Prostate gland (tissue), 2 donors: ENCODE measurements at regions not wholly inside any gene's neighbourhood (a gene's known extent, or its start where the extent isn't known, plus 50 kb on each side); places are given as distances from the start of the nearest gene placed in this dataset.

ENCODE experiments used
- CTCF ChIP-seq, 4 experiments: fragments of 200-600 bp in 2 of 4; fragments of 450-650 bp in 2 of 4; sonication (generic) in 2 of 4; IDR thresholded peaks; 1 replicate in 3 of 4; 2 replicates in 1 of 4; pipeline ENCODE4 v1.5.1; 2016 to 2019; ENCODE audit warnings: antibody characterized with exemption in 4 of 4, mild to moderate bottlenecking in 2 of 4, moderate library complexity in 2 of 4
- POLR2AphosphoS5 ChIP-seq: sonication (generic); formaldehyde crosslinking; IDR thresholded peaks from one replicate; pipeline ENCODE4 v1.6.1; 2017; ENCODE audit warnings: antibody characterized with exemption

- TF ChIP-seq CTCF (IDR thresholded peaks at IDR 0.05) (no peak), POLR2AphosphoS5 (no peak)
Observed at GRCh38 chr4:146123231-146123630, 52.3 kb upstream of the LSM6 start.
